ENCODE measurements at regions not wholly inside any gene's neighbourhood (a gene's known extent, or its start where the extent isn't known, plus 50 kb on each side); places are given as distances from the start of the nearest gene placed in this dataset.
A peak's percentile ranks its signal among the peaks of the same experiment; 100 is the strongest.

DNA sequence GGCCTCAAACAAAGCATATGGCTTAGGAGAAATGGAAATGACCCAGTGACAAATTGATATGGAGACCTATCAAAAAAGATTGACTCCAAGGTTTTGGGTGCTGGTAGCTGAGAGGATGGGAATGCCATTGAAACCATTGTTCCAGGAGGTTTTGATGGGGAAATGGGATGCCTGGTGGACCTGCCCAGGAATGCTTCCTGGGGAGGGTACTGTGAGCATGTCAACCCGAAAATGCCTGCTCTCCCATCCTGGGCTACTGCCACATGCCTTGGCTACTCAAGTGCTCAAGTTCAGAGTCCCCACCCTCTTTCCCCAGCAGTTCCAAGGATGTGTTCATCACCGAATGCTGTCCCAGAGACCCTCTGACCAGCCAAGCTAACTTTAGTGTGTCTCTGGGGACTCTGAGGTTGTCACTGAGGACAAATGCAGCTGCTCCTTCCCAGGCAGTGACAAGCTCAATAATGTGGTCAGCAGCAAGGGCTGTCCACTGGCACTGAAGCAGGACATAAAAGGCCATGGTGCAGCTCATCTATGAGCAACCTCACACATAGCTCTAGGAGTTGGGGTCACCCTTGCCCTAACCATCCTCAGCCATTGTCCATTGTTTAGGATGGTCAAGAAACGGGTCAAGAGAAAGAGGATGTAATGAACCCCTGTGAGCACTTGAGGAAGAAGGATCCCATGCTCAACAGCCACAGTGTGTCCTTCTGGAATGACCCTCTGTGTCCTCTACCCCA, 83.7 kb downstream of the TRIM29 start:
- DNase-seq (ENCODE audit: extremely low spot score) = peak; percentile 70
- WGBS = 81% methylated on average over 3 of the region's 3 CpGs
- no peak overlapping the region for H3K27ac ChIP-seq (replicated peaks in 1 of 4)
- H3K9me3 ChIP-seq = peaks cover 0 to 11% (median 2%) of the 10 kb centered on the region in 4 donors
- H3K4me1 ChIP-seq = no peaks in the 10 kb centered on the region
- no peak overlapping the region for H3K4me3 ChIP-seq
- peaks cover 0 to 23% (median 0%) of the 10 kb centered on the region in 4 donors for H3K27me3 ChIP-seq
- TF ChIP-seq, protein P1, sequence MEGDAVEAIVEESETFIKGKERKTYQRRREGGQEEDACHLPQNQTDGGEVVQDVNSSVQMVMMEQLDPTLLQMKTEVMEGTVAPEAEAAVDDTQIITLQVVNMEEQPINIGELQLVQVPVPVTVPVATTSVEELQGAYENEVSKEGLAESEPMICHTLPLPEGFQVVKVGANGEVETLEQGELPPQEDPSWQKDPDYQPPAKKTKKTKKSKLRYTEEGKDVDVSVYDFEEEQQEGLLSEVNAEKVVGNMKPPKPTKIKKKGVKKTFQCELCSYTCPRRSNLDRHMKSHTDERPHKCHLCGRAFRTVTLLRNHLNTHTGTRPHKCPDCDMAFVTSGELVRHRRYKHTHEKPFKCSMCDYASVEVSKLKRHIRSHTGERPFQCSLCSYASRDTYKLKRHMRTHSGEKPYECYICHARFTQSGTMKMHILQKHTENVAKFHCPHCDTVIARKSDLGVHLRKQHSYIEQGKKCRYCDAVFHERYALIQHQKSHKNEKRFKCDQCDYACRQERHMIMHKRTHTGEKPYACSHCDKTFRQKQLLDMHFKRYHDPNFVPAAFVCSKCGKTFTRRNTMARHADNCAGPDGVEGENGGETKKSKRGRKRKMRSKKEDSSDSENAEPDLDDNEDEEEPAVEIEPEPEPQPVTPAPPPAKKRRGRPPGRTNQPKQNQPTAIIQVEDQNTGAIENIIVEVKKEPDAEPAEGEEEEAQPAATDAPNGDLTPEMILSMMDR (IDR thresholded peaks at IDR 0.05) = no peak
- TF ChIP-seq EP300 (IDR thresholded peaks at IDR 0.05) (no peak), POLR2A (IDR thresholded peaks at IDR 0.05; ENCODE audit: low read depth) (no peak), POLR2AphosphoS5 (IDR thresholded peaks at IDR 0.05) (no peak)
- intact Hi-C loops (cut with DNase I) = no loop called here
- no peaks in the 10 kb centered on the region for H3K36me3 ChIP-seq

DNA sequence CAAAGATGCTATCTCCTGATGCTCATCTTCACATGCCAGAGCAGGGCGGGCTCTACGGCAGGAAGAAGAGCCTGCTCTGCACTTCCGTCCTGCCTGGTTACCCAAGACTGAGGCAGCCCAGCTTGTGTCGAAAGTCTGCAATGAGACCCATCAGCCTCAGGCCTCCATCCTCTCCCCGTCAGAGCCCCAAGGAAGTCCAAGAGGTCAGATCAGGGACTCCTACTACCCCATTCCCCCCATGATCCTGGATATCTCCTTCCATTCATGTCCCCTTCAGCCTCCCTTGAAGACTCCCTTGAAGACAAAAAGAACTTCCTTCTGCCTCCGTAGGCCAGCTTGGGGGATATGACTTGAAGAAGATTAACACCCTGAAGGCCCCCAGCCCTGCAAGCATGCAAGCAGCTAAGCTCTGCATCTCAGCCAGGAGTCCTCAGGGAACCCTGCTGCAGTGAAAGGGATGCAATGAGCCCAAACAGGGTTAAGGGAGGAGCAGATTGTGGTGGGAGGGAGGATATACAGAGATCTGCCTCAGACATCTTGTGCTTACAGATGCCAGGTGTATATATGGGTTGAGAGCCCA, 85.6 kb downstream of the TRIM29 start:
- Histone ChIP-seq H3K27me3 (peaks cover 0 to 13% (median 0%) of the 10 kb centered on the region in 4 donors), H3K9me3 (peaks cover 0 to 21% (median 13%) of the 10 kb centered on the region in 4 donors), H3K4me1 (no peaks in the 10 kb centered on the region), H3K4me3 (no peak overlapping the region), H3K27ac (replicated peaks in 1 of 4) (no peak overlapping the region), H3K36me3 (no peaks in the 10 kb centered on the region)
- DNase-seq (ENCODE audit: extremely low spot score) = peak; percentile 90
- TF ChIP-seq POLR2A (IDR thresholded peaks at IDR 0.05; ENCODE audit: low read depth) = no peak
- TF ChIP-seq, protein P1 (IDR thresholded peaks at IDR 0.05) = no peak
- TF ChIP-seq EP300 (IDR thresholded peaks at IDR 0.05) = no peak
- TF ChIP-seq POLR2AphosphoS5 (IDR thresholded peaks at IDR 0.05) = no peak
- 79% methylated on average over 6 of the region's 6 CpGs for WGBS
- intact Hi-C loops (cut with DNase I) = no loop called here

DNA sequence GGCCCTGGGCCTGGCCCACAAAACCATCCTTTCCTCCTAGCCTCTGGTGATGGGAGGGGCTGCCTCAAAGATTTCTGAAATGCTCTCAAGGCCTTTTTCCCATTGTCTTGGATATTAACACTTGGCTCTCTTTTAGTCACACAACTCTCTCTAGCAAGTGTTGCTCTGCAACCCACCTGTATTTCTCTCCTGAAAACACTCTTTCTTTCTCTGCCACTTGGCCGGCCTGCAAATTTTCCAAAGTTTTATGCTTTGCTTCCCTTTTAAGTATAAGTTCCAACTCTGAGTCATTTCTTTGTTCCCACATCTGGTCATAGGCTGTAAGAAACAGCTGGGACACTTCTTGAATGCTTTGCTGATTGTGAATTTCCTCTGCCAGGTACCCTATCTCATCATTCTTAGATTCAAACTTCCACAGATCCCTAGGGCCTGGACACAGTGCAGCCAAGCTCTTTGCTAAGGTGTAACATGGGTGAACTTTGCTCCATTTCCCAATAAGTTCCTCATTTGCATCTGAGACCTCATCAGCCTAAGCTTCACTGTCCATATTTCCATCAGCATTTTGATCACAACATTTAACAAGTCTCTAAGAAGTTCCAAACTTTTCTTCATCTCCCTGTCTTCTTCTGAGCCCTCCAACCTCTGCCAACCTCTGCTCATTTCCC, 93.8 kb downstream of the TRIM29 start:
- DNase-seq (ENCODE audit: extremely low spot score) = no peak
- no peaks in the 10 kb centered on the region for H3K36me3 ChIP-seq
- H3K27ac ChIP-seq (replicated peaks in 1 of 4) = no peak overlapping the region
- no peak overlapping the region for H3K4me3 ChIP-seq
- 70% methylated on average over 1 of the region's 1 CpG for WGBS
- H3K9me3 ChIP-seq = peaks cover 0 to 25% (median 21%) of the 10 kb centered on the region in 4 donors
- TF ChIP-seq POLR2AphosphoS5 (IDR thresholded peaks at IDR 0.05) = no peak
- no peak for TF ChIP-seq EP300 (IDR thresholded peaks at IDR 0.05)
- no peak for TF ChIP-seq POLR2A (IDR thresholded peaks at IDR 0.05; ENCODE audit: low read depth)
- TF ChIP-seq, protein P1 (IDR thresholded peaks at IDR 0.05) = no peak
- intact Hi-C loops (cut with DNase I) = no loop called here
- no peaks in the 10 kb centered on the region for H3K4me1 ChIP-seq
- H3K27me3 ChIP-seq = peaks cover 0 to 20% (median 0%) of the 10 kb centered on the region in 4 donors

DNA sequence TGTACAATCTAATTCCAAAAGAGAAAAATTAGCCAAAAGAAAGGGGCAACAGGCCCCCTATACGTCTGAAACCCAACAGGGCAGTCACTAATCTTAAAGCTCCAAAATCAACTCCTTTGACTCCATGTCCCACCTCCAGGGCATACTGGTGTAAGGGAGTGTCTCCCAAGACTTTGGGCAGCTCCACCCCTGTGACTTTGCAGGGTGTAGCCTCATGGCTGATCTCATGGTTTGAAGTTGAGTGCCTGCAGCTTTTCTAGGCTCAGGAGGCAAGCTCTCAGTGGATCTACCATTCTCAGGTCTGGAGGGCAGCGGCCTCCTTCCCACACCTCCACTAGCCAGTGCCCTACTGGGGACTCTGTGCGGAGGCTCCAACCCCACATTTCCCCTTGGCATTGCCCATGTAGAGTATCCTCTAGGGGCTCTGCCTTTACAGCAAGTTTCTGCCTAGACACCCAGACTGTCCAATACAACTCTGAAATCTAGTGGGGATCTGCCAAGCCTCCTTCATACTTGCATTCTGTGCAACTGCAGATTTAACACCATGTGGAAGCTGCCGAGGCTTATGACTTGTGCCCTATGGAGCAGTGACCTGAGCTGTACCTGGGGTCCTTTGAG, 94.5 kb downstream of the TRIM29 start:
- intact Hi-C loops (cut with DNase I) = no loop called here
- Histone ChIP-seq H3K9me3 (peaks cover 0 to 23% (median 21%) of the 10 kb centered on the region in 4 donors), H3K36me3 (no peaks in the 10 kb centered on the region), H3K4me1 (no peaks in the 10 kb centered on the region), H3K4me3 (no peak overlapping the region), H3K27me3 (peaks cover 0 to 20% (median 0%) of the 10 kb centered on the region in 4 donors), H3K27ac (replicated peaks in 1 of 4) (no peak overlapping the region)
- no peak for DNase-seq (ENCODE audit: extremely low spot score)
- TF ChIP-seq POLR2AphosphoS5 (IDR thresholded peaks at IDR 0.05) (no peak), POLR2A (IDR thresholded peaks at IDR 0.05; ENCODE audit: low read depth) (no peak), EP300 (IDR thresholded peaks at IDR 0.05) (no peak)
- TF ChIP-seq, protein P1 (IDR thresholded peaks at IDR 0.05) = no peak
- 81% methylated on average over 4 of the region's 4 CpGs for WGBS
